ENCODE measurements at regions not wholly inside any gene's neighbourhood (a gene's known extent, or its start where the extent isn't known, plus 50 kb on each side); places are given as distances from the start of the nearest gene placed in this dataset.

DNA sequence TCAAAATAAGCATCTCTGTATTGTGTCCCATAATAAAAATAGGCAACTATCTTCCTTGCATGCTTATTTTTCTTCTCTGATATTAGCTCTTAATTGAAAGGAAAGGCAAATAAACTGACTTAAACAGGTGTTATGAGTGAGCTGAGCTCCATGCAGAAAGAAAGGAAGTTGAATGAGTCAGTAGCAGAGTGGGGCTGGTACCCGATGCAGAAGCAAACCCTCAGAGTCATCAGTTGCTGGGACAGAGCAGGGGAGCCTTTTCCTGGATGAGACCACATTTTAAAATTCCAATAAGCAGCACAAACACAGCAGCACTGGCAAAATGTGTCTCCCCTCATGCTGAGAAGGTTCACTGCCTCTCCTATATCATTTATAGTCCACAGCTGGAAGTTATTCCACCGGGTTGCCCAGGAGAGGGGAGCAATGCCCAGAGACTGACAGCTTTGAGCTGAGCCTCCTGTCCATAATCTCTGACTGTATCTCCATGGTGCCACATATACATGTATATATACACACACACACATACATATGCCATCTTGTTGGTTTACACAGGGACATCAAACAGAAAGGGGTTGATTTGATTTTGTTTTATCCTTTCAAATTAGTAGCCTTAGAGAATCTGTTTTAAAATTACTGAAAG is 274.3 kb upstream of the PPARGC1A start:
- no peak overlapping the region for H3K4me2 ChIP-seq (ENCODE audit: insufficient read depth, low read length)
- H3K9me1 ChIP-seq (replicated peaks; ENCODE audit: control insufficient read depth, extremely low read depth, insufficient read depth, low read length) = no peaks in the 10 kb centered on the region
- no TSS peak for BruUV-seq (replicated peaks)
- POLR2A ChIA-PET = no interaction called here
- no peaks in the 10 kb centered on the region for H3K4me1 ChIP-seq (ENCODE audit: control insufficient read depth, extremely low read depth, insufficient read depth, low read length)
- H3K9me3 ChIP-seq (replicated peaks; ENCODE audit: control insufficient read depth, insufficient read depth, low read length) = peaks cover 4% of the 10 kb centered on the region
- TF ChIP-seq GATA2 (IDR thresholded peaks at IDR 0.05; ENCODE audit: insufficient read depth, insufficient read length, low read depth, low read length) (no peak), POLR2AphosphoS5 (IDR thresholded peaks at IDR 0.05; ENCODE audit: insufficient read depth, low read depth, low read length) (no peak), EZH2 (IDR thresholded peaks at IDR 0.05; ENCODE audit: borderline replicate concordance, low read depth, low read length, severe bottlenecking) (no peak), FOS (IDR thresholded peaks at IDR 0.05; ENCODE audit: borderline replicate concordance, insufficient read depth, low read length) (no peak)
- TF ChIP-seq, protein P1, sequence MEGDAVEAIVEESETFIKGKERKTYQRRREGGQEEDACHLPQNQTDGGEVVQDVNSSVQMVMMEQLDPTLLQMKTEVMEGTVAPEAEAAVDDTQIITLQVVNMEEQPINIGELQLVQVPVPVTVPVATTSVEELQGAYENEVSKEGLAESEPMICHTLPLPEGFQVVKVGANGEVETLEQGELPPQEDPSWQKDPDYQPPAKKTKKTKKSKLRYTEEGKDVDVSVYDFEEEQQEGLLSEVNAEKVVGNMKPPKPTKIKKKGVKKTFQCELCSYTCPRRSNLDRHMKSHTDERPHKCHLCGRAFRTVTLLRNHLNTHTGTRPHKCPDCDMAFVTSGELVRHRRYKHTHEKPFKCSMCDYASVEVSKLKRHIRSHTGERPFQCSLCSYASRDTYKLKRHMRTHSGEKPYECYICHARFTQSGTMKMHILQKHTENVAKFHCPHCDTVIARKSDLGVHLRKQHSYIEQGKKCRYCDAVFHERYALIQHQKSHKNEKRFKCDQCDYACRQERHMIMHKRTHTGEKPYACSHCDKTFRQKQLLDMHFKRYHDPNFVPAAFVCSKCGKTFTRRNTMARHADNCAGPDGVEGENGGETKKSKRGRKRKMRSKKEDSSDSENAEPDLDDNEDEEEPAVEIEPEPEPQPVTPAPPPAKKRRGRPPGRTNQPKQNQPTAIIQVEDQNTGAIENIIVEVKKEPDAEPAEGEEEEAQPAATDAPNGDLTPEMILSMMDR (IDR thresholded peaks at IDR 0.05; ENCODE audit: extremely low read depth in 1 of 2, insufficient read depth in 1 of 2, low read depth in 1 of 2, low read length in 2 of 2) = no peak
- TF ChIP-seq, protein P2, sequence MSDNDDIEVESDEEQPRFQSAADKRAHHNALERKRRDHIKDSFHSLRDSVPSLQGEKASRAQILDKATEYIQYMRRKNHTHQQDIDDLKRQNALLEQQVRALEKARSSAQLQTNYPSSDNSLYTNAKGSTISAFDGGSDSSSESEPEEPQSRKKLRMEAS (IDR thresholded peaks at IDR 0.05; ENCODE audit: insufficient read depth, insufficient read length) = no peak
- no peak overlapping the region for H3K9ac ChIP-seq (replicated peaks; ENCODE audit: extremely low read depth, insufficient read depth, low read length)
- CTCF ChIA-PET = no interaction called here
- H3K79me2 ChIP-seq (ENCODE audit: control insufficient read depth, insufficient read depth, low read length) = no peaks in the 10 kb centered on the region
- DNase-seq (ENCODE audit: low read depth, low spot score) = no peak
- no peak for FAIRE-seq
- H2AFZ ChIP-seq (ENCODE audit: low read depth, low read length) = no peak overlapping the region
- dilution Hi-C loops (cut with MboI; ENCODE audit: extremely low pct_ligation_motif_present, low sequenced_read_pairs) = no loop called here
- no peaks in the 10 kb centered on the region for H3K36me3 ChIP-seq (ENCODE audit: control insufficient read depth in 2 of 2, extremely low read depth in 1 of 2, insufficient read depth in 2 of 2, low read length in 2 of 2)
- intact Hi-C loops (cut with micrococcal nuclease) = no loop called here
- no peak overlapping the region for H3K27ac ChIP-seq (ENCODE audit: insufficient read depth, low read depth, low read length)
- H3K4me3 ChIP-seq (replicated peaks in 1 of 3; ENCODE audit: insufficient read depth in 1 of 3, low read depth in 1 of 3, low read length in 3 of 3) = no peak overlapping the region
- no peaks in the 10 kb centered on the region for H3K27me3 ChIP-seq (ENCODE audit: control insufficient read depth in 2 of 2, insufficient read depth in 2 of 2, low read length in 2 of 2)
- no peaks in the 10 kb centered on the region for H4K20me1 ChIP-seq (replicated peaks; ENCODE audit: control insufficient read depth, extremely low read depth, insufficient read depth, low read length)

All from endothelial cell of umbilical vein (primary cell).